ENCODE measurements at regions not wholly inside any gene's neighbourhood (a gene's known extent, or its start where the extent isn't known, plus 50 kb on each side); places are given as distances from the start of the nearest gene placed in this dataset.
"Not testable (repeated sequence)": the region's sequence is repeated elsewhere in the genome, so short reads cannot be mapped to it uniquely, and the experiment has no call there.

DNA sequence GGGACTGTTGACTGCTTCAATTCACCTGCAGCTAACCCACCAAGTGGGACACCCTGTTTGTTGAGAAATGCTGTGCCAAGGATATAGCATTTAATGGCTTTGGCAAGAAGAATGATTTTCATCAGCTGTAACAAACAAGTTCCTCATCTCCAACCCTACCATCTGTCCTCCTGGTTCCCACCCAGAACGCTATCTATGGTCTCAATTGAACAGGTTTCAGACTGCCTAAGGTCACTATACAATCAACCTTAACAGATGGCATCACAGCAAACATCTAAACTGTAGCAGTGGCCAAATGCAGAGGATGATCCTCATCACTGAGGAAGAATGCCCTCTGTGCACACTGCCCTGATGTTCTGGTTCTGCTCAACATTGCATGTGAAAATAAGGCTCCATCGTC is 546.2 kb upstream of the FOXG1 start:
- no peak overlapping the region for H3K4me3 ChIP-seq (ENCODE audit: low read depth, low read length)
- TF ChIP-seq, protein P1, sequence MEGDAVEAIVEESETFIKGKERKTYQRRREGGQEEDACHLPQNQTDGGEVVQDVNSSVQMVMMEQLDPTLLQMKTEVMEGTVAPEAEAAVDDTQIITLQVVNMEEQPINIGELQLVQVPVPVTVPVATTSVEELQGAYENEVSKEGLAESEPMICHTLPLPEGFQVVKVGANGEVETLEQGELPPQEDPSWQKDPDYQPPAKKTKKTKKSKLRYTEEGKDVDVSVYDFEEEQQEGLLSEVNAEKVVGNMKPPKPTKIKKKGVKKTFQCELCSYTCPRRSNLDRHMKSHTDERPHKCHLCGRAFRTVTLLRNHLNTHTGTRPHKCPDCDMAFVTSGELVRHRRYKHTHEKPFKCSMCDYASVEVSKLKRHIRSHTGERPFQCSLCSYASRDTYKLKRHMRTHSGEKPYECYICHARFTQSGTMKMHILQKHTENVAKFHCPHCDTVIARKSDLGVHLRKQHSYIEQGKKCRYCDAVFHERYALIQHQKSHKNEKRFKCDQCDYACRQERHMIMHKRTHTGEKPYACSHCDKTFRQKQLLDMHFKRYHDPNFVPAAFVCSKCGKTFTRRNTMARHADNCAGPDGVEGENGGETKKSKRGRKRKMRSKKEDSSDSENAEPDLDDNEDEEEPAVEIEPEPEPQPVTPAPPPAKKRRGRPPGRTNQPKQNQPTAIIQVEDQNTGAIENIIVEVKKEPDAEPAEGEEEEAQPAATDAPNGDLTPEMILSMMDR (IDR thresholded peaks at IDR 0.05; ENCODE audit: low read depth, low read length) = no peak

DNA sequence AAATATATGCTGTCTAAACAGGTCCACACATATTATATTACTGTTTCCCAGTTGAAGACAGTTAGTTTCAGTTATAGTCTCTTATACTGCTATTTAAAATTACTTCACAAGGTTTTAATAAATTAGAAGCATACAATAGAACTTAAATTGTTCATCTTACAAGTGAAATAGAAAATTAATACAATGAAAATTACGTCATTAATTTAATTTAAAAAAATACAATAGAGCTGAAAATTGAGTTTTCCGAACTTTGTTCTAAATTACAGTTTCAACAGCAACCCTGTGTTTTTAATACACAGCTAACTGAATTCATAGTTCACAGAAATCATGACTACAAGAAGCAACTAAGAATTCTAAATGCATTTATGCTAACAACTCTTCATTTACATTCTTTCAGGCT is 525.7 kb upstream of the FOXG1 start:
- TF ChIP-seq, protein P1 (IDR thresholded peaks at IDR 0.05; ENCODE audit: low read depth, low read length) = no peak

DNA sequence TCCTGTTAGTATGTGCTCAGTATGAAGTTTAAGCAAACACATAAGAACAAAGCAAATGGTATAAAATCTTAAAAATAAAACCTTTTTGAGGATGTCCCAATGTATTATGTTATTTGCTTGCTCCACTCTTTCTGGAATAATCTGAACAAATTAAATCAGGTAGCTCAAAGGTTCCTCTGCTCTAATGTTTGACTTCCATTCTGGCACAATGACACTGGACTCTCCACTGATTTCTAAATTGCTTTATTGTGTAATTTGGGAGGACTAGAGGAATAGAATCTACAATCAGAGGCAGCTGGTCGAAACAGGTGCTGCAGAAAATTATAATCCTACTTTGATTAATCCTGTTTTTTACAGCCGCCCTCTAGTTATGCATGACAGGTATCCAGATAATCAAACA is 523.7 kb upstream of the FOXG1 start:
- H3K4me3 ChIP-seq (ENCODE audit: low read depth, low read length) = no peak overlapping the region

More for the DNA sequence above, 525.7 kb upstream of the FOXG1 start:
- no peak overlapping the region for H3K4me3 ChIP-seq (ENCODE audit: low read depth, low read length)

DNA sequence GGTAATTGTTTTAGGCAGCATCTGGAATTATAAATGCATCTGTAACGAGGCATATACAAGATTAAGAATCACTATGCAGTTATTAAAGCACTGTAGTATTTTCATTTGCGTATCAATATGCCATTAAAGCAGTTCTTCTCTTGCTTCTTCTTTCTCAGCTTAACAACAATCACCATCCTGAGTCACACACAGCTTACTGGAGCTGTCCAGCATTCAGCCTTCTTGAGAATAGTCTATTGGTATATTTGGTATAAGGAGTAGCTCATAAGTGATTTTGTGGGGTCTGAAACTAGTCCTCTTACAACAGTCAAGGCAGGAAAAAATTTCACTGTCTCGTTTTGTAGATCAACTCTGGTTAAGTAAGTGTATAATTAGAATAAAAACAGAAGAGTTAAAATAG is 523.0 kb upstream of the FOXG1 start:
- TF ChIP-seq, protein P1 (IDR thresholded peaks at IDR 0.05; ENCODE audit: low read depth, low read length) = no peak
- no peak overlapping the region for H3K4me3 ChIP-seq (ENCODE audit: low read depth, low read length)

More for the DNA sequence above, 523.7 kb upstream of the FOXG1 start:
- TF ChIP-seq, protein P1 (IDR thresholded peaks at IDR 0.05; ENCODE audit: low read depth, low read length) = no peak

DNA sequence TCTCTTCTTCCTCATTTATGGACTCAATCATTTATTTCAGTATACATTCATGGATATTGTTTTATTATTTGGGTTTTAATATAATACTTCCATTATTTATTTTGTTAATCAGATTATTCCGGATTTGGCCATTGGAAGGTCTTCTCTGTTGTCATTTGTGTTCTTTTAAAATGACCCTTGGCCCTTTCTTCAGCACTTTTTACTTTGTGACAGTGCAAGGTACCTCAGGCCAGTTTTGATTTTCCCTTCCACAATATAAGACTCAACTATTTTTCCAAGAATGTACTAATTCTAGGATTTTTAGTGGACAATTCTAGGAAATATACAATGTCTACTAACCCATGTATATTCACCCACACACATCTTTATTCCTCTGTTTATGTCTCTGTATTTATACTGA is 521.4 kb upstream of the FOXG1 start:
- TF ChIP-seq, protein P1 (IDR thresholded peaks at IDR 0.05; ENCODE audit: low read depth, low read length) = no peak
- no peak overlapping the region for H3K4me3 ChIP-seq (ENCODE audit: low read depth, low read length)

DNA sequence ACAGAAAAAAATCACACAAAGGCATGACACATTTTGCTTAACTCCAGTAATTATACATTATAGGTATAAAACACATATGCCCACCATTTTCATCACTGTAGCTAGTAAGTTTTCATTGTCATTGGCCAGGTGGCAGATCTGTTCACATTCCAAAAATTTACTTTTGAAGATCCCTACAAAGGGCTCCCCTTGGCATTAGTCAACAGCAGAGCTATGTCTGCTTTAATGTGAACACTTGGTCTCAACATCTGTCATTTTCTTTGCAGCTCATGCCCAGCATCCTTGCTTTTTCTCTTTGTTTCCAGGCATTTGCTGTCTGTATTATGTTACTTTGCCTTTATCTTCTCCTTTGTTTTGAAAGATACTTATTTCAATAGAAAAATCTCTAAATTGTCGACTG is 519.1 kb upstream of the FOXG1 start:
- TF ChIP-seq, protein P1 (IDR thresholded peaks at IDR 0.05; ENCODE audit: low read depth, low read length) = no peak
- no peak overlapping the region for H3K4me3 ChIP-seq (ENCODE audit: low read depth, low read length)

DNA sequence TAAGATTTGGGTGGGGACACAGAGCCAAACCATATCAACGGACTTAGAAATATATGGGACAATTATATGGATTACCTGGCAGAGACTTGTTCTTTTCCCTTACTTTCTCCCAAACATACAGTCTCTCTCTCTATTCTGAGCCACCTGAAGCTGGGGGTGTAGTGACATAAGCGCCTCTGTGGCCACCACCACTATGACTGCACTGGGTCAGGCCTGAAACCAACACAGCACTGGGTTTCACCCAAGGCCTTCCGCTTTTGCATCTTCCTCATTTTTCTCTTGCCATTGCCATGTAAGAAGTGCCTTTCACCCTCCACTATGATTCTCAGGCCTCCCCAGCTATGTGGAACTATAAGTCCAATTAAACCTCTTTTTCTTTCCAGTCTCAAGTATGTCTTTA is 514.5 kb upstream of the FOXG1 start:
- H3K4me3 ChIP-seq (ENCODE audit: low read depth, low read length) = not testable (repeated sequence)

DNA sequence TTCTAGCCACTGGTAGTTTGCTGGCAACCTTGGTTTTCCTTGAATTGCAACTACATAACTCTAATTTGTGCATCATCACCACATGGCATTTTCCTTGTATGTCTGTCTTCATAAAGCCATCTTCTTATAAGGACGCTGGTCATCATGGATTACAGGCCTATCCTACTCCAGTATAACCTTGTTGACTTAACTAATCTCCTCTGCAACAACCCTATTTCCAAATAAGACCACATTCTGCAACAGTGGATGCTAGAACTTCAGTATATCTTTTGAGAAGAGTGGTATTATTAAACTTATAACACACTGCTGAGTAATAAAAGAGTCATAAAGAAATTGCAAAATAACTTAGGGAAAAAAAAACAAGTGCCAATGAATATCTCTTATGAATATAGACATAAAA is 511.8 kb upstream of the FOXG1 start:
- no peak overlapping the region for H3K4me3 ChIP-seq (ENCODE audit: low read depth, low read length)
- TF ChIP-seq, protein P1 (IDR thresholded peaks at IDR 0.05; ENCODE audit: low read depth, low read length) = no peak
